ENCODE measurements at regions not wholly inside any gene's neighbourhood (a gene's known extent, or its start where the extent isn't known, plus 50 kb on each side); places are given as distances from the start of the nearest gene placed in this dataset.

- no peak overlapping the region for H3K9ac ChIP-seq (ENCODE audit: extremely low read depth, low read length, poor library complexity, severe bottlenecking)
- Mint-ChIP-seq H3K27ac (no peak overlapping the region), H3K9me3 (no peaks in the 10 kb centered on the region), H3K36me3 (ENCODE audit: low read depth) (no peaks in the 10 kb centered on the region), H3K4me1 (no peaks in the 10 kb centered on the region), H3K27me3 (ENCODE audit: insufficient read depth) (peaks cover 3% of the 10 kb centered on the region), H3K4me3 (no peak overlapping the region)
- no peak for TF ChIP-seq CTCF (conservative IDR thresholded peaks at IDR 0.05)
- no peaks in the 10 kb centered on the region for H3K4me1 ChIP-seq (ENCODE audit: control insufficient read depth, insufficient read depth, low read length)
- WGBS, 2 experiments (ENCODE audit: insufficient coverage in 1 of 2, insufficient read length in 1 of 2) = 93 to 98% methylated on average over 25 to 32 of the region's 32 CpGs
- no peaks in the 10 kb centered on the region for H3K9me3 ChIP-seq (ENCODE audit: control insufficient read depth, low read length)
- no peak overlapping the region for H3K4me3 ChIP-seq (ENCODE audit: low read length)
- H3K27ac ChIP-seq (ENCODE audit: low read depth, low read length) = no peak overlapping the region
- no peaks in the 10 kb centered on the region for H3K27me3 ChIP-seq (ENCODE audit: control insufficient read depth, insufficient read depth, low read length, poor library complexity, severe bottlenecking)
- no peaks in the 10 kb centered on the region for H3K36me3 ChIP-seq (ENCODE audit: control insufficient read depth, insufficient read depth, low read length)
- no peak for DNase-seq
These were observed 135.6 kb upstream of the KCNJ15 start for GRCh38 chr21:38120984-38121855.

- no peaks in the 10 kb centered on the region for H3K4me1 Mint-ChIP-seq
- H3K27ac Mint-ChIP-seq = no peak overlapping the region
- no peak for DNase-seq
- Histone ChIP-seq H3K27me3 (ENCODE audit: control insufficient read depth, insufficient read depth, low read length, poor library complexity, severe bottlenecking) (no peaks in the 10 kb centered on the region), H3K9ac (ENCODE audit: extremely low read depth, low read length, poor library complexity, severe bottlenecking) (no peak overlapping the region), H3K9me3 (ENCODE audit: control insufficient read depth, low read length) (no peaks in the 10 kb centered on the region), H3K36me3 (ENCODE audit: control insufficient read depth, insufficient read depth, low read length) (no peaks in the 10 kb centered on the region), H3K27ac (ENCODE audit: low read depth, low read length) (no peak overlapping the region), H3K4me3 (ENCODE audit: low read length) (no peak overlapping the region), H3K4me1 (ENCODE audit: control insufficient read depth, insufficient read depth, low read length) (no peaks in the 10 kb centered on the region)
- 91 to 97% methylated on average over 5 to 7 of the region's 7 CpGs for WGBS, 2 experiments (ENCODE audit: insufficient coverage in 1 of 2, insufficient read length in 1 of 2)
- no peak for TF ChIP-seq CTCF (conservative IDR thresholded peaks at IDR 0.05)
- no peaks in the 10 kb centered on the region for H3K9me3 Mint-ChIP-seq
- H3K4me3 Mint-ChIP-seq = no peak overlapping the region
- H3K36me3 Mint-ChIP-seq (ENCODE audit: low read depth) = no peaks in the 10 kb centered on the region
- peaks cover 3% of the 10 kb centered on the region for H3K27me3 Mint-ChIP-seq (ENCODE audit: insufficient read depth)
These were observed 134.7 kb upstream of the KCNJ15 start for GRCh38 chr21:38121888-38122720.

GRCh38 chr21:38123626-38124025 is 133.2 kb upstream of the KCNJ15 start:
- WGBS, 2 experiments (ENCODE audit: insufficient coverage in 1 of 2, insufficient read length in 1 of 2) = 90 to 100% methylated on average over 2 to 5 of the region's 5 CpGs
- DNase-seq = no peak
- no peak for TF ChIP-seq CTCF (conservative IDR thresholded peaks at IDR 0.05)
- H3K27ac ChIP-seq (ENCODE audit: low read depth, low read length) = no peak overlapping the region
- H3K27me3 ChIP-seq (ENCODE audit: control insufficient read depth, insufficient read depth, low read length, poor library complexity, severe bottlenecking) = no peaks in the 10 kb centered on the region
- Mint-ChIP-seq H3K9me3 (no peaks in the 10 kb centered on the region), H3K4me1 (no peaks in the 10 kb centered on the region), H3K27ac (no peak overlapping the region), H3K27me3 (ENCODE audit: insufficient read depth) (peaks cover 3% of the 10 kb centered on the region), H3K4me3 (no peak overlapping the region), H3K36me3 (ENCODE audit: low read depth) (no peaks in the 10 kb centered on the region)
- no peaks in the 10 kb centered on the region for H3K4me1 ChIP-seq (ENCODE audit: control insufficient read depth, insufficient read depth, low read length)
- H3K4me3 ChIP-seq (ENCODE audit: low read length) = no peak overlapping the region
- no peaks in the 10 kb centered on the region for H3K9me3 ChIP-seq (ENCODE audit: control insufficient read depth, low read length)
- no peak overlapping the region for H3K9ac ChIP-seq (ENCODE audit: extremely low read depth, low read length, poor library complexity, severe bottlenecking)
- H3K36me3 ChIP-seq (ENCODE audit: control insufficient read depth, insufficient read depth, low read length) = no peaks in the 10 kb centered on the region
